MV-4-11 (cell line): ENCODE measurements at regions not wholly inside any gene's neighbourhood (a gene's known extent, or its start where the extent isn't known, plus 50 kb on each side); places are given as distances from the start of the nearest gene placed in this dataset.

Source experiments
- DNase-seq: peaks from one replicate; lab custom pipeline; 2025; lab: John Stamatoyannopoulos, UW

DNA sequence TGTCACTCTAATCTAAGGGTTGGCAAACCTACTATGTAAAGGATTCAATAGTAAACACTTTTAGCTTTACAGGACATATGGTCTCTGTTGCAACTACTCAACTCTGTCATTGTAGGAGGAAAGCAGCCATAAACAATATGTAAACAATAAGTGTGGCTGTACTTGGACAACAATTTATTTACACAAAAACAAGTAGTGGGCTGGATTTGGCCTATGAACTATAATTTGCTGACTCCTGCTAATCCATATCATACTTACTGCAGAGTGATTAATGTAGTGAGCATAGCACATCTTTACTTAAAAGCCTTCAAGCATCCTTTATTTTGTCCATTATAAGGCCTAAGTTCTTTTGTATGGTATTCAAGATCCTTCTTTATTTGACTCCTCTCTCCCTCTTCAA lies 441.9 kb downstream of the ZIC1 start:
- DNase-seq, result no peak

DNA sequence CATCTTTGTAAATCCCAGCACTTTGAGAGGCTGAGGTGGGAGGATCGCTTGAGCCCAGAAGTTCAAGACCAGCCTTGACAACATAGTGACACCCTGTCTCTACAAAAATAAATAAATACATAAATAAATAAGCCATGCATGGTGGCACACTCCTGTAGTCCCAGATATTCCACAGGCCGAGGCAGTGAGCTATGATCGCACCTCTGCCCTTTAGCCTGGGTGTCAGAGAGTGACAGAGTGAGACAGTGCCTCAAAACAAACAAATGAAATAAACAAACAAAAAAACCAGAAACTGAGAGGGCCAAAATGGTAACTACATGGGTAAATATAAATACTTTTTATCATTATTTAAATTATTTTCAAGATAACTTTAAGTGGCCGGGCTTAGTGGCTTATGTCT lies 445.4 kb downstream of the ZIC1 start:
- no peak for DNase-seq

DNA sequence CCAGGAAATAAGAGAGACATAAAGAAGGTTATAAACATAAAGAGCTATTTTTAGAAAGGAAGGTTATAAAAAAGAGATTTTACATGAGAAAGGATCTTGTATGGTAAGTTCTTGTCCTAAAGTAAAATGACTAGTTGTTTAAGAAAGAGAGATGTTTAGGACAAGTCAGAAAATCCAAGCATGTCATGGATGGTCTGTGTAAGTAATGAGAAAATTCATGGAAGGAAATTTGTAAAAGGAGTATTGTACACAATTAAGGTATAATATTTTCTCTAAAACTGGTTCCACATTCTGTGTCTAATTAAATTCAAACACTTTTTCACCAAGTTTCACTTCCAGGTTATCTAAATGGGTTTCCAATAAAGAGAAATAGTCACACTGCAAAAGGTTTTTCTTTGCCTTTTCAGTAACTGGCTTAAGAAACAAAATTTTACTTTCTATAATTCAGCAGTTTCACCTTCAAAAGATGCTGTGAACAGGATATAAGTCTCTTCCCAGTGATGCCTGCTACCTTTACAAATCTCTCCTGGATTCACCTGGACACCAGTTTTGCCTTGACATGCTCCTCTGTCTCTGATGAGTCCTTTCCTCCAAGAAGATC lies 455.7 kb downstream of the ZIC1 start:
- DNase-seq, result no peak

DNA sequence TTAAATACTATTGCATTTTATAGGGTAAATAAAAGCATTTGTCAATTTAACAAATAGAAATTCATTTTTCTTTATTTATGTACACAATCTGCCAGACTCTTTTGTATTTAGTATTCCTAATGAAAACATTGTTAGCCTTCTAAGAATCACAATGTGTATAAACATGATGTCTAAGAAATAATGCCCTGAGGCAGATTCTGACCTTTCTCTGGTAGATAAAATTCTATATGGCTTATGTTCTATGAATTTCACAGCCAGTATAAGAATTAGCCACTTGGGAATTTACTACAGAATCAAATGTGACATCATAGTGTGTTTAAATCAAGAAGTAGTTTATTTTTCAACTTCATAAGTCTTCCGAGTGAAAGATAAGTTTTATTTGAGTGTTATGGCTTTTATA lies 457.4 kb downstream of the ZIC1 start:
- DNase-seq, result no peak

- no peak for DNase-seq
These were observed 463.4 kb downstream of the ZIC1 start for GRCh38 chr3:147872568-147872967.

DNA sequence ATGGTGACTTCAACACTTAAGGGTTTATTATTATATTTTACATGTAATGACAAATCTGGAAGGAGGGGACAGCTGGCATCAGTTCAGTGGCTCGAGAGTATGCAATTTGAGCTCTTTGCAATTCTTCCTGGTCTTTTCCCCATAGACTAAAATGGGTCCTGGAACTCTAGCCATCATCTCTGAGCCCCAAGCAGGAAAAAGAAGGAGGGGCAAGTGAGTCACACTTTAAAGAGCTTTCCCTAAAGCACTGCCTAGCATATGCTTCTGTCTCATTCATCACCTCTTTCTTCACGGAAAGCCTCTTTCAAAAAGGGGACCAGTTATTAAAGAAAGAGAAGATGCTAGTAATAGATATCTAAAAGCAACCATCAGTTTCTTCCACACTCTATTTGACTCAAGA lies 466.3 kb downstream of the ZIC1 start:
- DNase-seq, result no peak

GRCh38 chr3:147881933-147882332 lies 472.8 kb downstream of the ZIC1 start:
- no peak for DNase-seq

- DNase-seq, result no peak
These were observed 477.7 kb downstream of the ZIC1 start for GRCh38 chr3:147886879-147887278.

- no peak for DNase-seq
These were observed 478.6 kb downstream of the ZIC1 start for GRCh38 chr3:147887797-147888196.

DNA sequence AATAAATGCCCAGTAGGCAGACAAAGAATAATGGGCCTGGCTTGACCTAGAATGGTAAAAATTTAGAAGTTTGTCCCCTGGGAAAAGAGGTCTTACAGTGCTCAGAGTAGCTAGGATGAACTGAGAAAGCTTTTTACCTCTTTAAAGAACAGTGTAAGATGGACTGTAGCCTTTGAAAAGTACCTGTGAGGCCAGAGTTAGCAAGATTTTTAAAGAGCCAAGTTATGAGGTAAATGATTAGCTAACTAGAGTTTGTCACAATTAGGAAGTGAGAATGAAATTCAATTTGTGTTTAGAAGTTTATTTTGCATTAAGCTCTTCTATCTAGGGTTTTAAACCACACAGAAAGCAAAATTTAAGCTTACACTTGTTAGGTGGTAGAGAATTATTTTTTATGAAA lies 480.9 kb downstream of the ZIC1 start:
- DNase-seq, result no peak

GRCh38 chr3:147895509-147895908 lies 486.3 kb downstream of the ZIC1 start:
- no peak for DNase-seq

DNA sequence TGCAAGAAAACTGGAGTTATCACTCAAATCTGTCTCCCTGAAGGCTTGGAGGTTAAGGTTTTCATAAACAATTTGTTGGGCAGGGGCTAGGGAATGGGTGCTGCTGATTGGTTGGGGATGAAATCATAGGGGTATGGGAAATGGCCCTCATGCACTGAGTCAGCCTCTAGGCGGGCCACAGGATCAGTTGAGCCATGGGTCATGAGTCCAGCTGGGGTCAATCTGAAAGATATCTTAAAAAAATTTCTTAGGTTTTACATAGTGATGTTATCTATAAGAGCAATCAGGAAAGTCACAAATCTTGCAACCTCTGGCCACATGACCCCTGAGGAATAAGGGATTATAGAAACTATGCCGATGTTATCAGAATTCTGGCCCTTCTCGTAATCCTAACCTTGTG lies 491.7 kb downstream of the ZIC1 start:
- DNase-seq, result no peak

DNA sequence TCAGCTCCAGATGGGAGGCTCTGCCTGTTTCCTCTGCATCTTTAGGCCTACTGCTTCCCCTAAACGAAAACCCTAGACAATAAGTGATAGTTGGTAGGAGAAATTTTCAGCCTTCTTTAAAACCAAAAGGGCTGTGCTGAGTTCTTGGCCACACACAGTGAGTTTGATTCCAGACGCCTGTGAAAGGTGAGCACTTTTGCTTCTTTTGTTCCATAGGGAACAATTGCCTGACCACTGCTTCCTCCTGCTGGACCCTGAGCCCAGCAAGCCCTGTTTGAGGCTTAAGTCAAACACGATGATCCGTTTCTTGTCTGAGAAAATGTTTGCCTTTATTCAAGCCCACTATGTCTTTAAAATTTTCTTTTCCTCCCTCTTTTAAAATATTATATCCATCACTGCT lies 493.9 kb downstream of the ZIC1 start:
- no peak for DNase-seq

DNA sequence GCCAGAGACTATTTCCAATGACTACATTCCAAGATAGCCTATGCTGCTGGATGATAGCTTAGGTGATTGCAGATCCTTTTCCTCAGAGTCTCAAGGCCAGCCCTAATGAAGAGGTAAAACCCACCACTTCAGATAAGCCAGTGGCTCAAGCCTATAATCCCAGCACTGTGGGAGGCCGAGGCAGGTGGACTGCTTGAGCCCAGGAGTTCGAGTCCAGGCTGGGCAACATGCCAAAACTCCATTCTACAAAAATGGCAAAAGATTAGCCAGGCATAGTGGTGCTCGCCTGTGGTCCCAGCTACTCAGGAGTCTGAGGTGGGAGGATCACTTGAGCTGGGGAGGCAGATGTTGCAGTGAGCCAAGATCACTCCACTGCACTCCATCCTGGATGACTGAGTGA lies 495.3 kb downstream of the ZIC1 start:
- no peak for DNase-seq

DNA sequence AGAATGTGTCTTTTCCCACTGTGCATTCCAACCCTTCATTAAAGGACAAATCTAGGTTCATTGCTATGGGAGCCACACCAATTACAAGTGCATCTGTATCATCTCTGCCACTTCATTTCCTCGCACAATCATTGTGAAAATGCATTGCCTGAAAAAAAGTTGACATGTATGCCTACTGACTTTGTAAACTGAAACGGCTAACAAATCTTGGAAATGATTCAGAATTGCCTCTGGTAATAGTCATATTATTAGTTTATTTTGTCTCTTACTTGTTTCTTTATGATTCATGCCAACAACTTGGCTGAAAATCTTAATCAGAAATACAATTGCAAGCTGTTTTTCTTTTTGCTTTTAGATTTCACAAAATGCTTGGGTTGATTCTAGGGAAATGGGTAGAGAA lies 497.1 kb downstream of the ZIC1 start:
- no peak for DNase-seq

DNA sequence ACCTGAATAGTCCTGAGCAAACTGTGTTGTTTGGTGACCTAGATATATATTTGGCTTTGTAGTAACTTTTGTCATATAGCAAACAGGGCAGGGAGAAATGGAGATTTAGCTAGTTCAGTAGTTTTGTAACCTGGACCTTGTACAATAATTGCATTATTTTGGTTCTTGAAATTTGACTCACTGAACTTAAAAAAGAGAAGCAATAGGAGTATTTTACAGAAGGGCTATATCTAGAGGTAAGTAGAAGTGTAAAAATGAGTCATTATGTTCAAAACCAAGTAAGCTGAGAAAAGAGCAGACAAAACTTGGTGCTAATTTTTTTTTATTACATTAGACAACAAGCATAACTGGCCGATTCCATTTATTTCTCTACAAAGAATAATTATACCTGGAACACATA lies 505.4 kb downstream of the ZIC1 start:
- DNase-seq, result no peak

GRCh38 chr3:147915057-147915456 lies 505.9 kb downstream of the ZIC1 start:
- DNase-seq, result no peak

DNA sequence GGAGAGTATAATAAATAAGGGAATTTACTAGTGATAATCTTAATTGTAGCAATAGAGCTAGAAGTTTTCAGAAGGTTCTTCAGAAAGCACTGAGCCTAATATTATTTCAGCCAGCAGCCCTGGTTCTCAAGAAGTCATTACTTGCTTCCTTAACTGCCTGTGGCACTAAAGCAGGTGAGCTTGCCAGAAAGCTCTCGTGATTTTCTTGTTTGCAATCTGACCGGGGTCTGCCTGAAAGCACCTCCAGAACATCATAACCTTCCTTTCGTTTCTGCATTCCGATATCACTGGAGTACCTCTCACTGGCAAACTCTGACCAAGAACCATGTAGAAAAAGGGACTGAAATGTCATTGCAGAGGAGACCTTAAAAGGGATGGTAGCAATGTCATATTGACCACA lies 510.3 kb downstream of the ZIC1 start:
- DNase-seq, result no peak

DNA sequence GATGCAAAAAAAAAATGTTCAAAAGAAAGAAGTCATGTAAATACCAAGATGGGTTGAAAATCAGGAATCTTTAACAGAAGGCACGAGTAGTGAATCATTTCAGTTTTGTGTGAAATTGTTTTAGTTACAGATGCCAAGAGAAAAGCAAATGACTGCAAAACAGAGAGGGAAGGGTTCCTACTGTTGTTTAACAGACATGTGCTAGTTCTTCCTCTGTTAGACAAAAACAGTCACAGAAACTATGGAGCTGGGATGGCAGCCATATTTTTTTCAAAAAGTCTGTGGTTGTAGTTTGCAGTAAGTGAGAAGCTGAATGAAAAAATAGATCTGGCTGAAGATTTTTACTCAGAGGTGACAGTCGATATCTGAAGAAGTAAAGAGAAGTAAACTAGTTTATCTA lies 511.9 kb downstream of the ZIC1 start:
- DNase-seq, result no peak

- DNase-seq, result no peak
These were observed 515.6 kb downstream of the ZIC1 start for GRCh38 chr3:147924755-147925154.

DNA sequence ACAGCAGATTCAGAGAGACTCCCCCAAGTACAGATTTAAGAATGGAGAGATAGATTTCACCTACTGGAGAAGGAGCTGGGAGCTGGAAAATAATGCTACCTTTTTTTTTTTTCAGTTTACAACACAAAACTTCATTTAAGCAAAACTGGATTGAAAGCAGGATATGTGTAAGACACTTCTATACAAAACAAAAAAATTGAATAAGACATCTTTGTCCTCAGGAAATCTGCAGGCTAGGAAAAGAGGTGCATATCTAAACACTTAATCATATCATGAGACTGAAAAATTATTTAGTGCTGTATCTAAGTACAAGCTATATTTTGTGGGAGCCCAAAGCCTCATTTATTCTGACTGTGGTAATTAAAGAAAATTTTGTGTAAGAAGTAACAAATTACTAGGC lies 516.1 kb downstream of the ZIC1 start:
- DNase-seq, result no peak

DNA sequence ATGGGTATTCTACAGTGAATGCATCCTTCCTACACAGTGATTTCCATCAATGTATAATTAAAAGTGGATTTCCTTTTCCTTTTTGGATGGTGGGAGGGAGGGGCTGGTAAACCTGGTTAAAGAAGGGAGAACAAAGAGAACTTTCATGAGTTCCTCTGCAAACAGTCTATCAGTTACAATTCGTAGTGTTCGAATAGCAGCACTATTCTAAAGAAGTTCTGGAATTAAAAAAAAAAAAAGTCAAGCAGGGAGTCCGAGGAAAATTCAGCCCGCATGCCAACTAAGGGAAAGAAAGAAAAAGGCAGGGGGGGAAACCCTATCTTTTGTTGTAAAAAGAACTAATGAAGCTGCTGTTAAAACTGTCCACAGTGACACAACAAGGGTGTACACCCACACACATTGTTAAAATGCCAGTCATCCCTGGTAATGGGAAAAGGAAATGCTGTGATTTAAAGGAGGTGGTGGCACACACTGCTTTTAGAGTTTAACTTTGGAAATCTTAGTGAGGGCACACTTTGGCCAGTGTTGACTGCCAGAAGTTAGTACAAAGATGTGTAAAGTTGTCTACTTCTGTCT lies 521.2 kb downstream of the ZIC1 start:
- DNase-seq, result no peak

GRCh38 chr3:147934451-147935180 lies 525.5 kb downstream of the ZIC1 start:
- no peak for DNase-seq

DNA sequence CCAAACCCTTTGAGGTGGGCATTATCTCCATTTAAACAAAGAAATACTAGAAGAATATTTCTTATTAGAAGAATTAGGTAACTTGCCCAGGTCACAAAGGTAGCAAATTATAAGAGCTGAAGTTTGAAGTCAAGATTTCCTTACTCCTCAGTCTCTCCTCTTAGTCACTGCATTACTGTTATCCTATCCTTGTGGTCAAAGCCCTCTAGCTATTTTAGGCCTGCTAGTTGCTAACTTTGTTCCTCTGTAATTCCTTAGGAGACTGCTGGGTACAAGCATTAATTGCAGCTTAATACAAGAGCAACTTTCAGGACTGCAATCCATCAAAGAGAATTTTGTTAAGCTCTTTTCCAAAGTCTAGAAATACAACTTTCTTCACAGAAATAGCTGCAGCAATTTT lies 528.2 kb downstream of the ZIC1 start:
- DNase-seq, result no peak
